Ishikawa (cell line): ENCODE measurements at regions not wholly inside any gene's neighbourhood (a gene's known extent, or its start where the extent isn't known, plus 50 kb on each side); places are given as distances from the start of the nearest gene placed in this dataset.

Source experiments
- CREB1 ChIP-seq: IDR thresholded peaks from 2 replicates; pipeline ENCODE4 v1.6.1; 2012; ENCODE audit warnings: low read depth
- EP300 ChIP-seq: IDR thresholded peaks from 2 replicates; pipeline ENCODE4 v1.6.1; 2012; ENCODE audit warnings: borderline replicate concordance
- FOXM1 ChIP-seq: IDR thresholded peaks from 2 replicates; pipeline ENCODE4 v1.6.1; 2012; ENCODE audit warnings: low read depth, borderline replicate concordance
- MAX ChIP-seq: IDR thresholded peaks from 2 replicates; pipeline ENCODE4 v1.6.1; 2012
- YY1 ChIP-seq: IDR thresholded peaks from 2 replicates; pipeline ENCODE4 v1.6.1; 2012; ENCODE audit warnings: low read depth

GRCh38 chr11:37616291-37616690, 1018.3 kb upstream of the RAG2 start:
- TF ChIP-seq MAX (no peak), CREB1 (no peak), FOXM1 (no peak), YY1 (no peak), EP300 (no peak)
